GM12801 (cell line): ENCODE measurements at regions not wholly inside any gene's neighbourhood (a gene's known extent, or its start where the extent isn't known, plus 50 kb on each side); places are given as distances from the start of the nearest gene placed in this dataset.

Experiments
- TF ChIP-seq, protein P1 (sequence below): IDR thresholded peaks from one replicate; pipeline ENCODE4 v1.5.1; 2011; ENCODE audit warnings: control low read depth; ENCODE audit not compliant: insufficient read length; ENCODE audit errors: extremely low read depth

DNA sequence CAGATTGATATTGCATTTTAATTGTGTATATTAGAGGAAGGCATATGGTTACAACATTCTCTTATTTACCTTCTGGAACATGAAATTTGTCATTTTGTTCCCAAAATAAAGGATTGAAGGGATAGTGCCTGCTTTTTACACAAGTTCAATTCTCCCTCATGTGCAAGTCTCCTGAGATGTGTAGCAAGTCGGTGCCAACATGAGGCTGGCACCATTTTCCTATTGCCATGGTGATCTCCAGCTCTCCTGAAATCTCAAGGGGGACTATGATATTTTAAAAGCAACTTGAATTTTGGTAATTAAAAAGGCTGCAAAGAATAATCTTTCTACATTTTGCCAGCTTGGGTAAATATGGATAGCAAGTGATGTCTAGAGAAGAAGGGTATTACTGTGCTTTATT is 693.3 kb upstream of the WWC1 start:
- TF ChIP-seq, protein P1, sequence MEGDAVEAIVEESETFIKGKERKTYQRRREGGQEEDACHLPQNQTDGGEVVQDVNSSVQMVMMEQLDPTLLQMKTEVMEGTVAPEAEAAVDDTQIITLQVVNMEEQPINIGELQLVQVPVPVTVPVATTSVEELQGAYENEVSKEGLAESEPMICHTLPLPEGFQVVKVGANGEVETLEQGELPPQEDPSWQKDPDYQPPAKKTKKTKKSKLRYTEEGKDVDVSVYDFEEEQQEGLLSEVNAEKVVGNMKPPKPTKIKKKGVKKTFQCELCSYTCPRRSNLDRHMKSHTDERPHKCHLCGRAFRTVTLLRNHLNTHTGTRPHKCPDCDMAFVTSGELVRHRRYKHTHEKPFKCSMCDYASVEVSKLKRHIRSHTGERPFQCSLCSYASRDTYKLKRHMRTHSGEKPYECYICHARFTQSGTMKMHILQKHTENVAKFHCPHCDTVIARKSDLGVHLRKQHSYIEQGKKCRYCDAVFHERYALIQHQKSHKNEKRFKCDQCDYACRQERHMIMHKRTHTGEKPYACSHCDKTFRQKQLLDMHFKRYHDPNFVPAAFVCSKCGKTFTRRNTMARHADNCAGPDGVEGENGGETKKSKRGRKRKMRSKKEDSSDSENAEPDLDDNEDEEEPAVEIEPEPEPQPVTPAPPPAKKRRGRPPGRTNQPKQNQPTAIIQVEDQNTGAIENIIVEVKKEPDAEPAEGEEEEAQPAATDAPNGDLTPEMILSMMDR: no peak

DNA sequence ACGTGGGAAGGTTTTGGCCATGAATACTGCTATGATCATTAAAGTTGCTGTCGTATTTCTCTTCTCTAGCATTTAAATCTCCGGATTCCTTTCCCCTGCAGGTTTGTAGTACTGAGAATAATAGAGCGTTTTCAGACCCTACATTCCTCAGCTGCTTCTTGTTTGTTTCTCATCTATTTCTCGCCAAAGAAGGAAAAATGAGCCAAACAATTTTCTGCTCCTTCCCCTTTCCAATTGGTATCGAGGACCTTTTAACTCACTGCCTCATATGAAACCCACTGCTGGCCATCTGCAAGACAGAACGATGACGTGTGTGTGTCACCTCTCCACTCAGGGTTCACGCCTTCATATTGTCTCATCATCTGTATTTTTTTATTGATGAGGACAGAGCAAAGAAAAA is 689.4 kb upstream of the WWC1 start:
- TF ChIP-seq, protein P1: no peak

DNA sequence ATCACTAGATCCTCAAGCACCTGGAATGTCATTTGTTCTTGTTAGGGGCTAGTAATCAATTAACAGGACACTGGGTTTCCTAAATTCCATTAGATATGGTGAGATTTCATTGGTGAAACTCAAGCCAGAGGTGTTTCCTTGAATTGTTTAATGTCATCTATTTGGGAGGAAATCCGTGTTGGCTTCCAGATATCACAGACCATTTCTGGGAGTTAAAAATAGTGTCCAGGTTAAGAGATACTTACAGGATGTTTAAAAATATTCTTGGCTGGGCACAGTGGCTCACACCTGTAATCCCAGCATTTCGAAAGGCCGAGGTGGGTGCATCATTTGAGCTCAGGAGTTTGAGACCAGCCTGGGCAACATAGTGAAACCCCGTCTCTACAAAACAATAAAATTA is 688.3 kb upstream of the WWC1 start:
- TF ChIP-seq, protein P1: no peak

DNA sequence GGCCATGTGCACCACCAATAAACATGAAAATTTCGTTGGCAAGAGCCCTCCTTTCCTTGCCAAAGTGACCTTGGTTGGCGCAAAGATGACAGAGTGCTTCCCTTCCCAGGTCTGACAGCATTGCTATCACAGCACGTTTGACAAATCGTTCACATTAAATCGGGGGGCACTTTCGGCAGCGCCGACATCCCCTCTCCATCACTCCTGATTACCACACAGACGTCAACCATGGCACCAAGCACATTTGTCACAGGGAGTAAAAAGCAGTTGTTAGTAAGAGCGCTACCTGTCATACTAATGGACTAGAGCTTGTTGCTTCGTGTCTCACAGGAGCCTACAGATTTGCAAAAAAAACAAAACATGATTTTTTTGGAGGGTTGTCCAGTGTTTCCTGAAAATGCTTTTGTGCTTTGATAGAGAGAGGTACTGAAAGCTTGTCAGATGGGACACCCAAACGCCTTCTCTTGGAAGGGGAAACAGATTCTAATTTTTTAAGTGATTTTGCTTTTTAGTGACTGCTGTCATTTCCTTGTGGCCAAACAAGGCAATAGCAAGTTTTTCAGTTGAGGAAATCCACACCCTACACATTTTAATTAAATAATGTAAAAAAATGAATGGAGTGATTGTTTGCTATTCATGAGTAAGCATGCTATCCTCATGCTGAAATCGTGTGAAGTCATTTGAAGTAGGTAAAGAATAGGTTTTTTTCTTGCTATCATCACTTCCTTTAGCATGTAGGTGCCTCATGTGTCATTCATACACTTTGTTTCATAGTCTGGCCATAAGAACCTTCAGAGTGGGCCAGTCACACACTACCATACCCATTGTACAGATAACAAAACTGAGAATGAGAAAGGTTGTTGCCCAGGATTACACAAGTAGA is 682.8 kb upstream of the WWC1 start:
- TF ChIP-seq, protein P1: no peak

DNA sequence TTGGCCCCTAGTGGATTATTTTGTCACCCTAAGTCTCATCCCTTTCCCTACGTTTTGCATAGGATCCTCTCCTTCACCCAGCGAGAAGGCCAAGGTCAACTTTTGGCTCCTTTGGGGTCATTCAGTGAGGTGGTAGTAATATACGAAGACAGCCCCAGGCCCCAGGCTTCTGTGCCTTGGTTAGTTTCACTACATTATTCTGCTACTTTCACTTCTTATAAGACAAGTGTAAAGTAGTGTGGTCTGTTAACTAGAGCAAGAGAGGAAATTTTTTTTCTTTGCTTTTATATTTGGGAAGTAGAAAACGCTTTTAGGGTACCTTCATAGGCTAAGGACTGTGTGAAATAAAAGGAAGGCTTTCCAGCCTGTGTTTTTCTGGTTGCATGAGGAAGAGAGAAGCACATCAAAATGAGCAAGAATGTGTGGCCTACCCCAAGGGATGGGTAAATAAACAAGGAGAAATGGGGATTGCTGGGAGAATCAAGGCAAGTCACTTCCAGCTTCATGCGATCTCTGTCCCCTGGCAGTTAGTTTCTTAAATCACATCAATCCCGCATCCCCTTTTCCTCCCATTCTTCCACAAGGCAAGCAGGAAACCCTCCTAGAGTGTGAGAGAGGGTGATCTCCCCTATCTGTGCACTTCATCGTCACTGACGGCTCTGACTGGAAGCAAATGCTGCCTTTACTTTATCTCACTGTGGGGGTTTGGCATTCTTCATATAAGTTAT is 677.0 kb upstream of the WWC1 start:
- TF ChIP-seq, protein P1: no peak

DNA sequence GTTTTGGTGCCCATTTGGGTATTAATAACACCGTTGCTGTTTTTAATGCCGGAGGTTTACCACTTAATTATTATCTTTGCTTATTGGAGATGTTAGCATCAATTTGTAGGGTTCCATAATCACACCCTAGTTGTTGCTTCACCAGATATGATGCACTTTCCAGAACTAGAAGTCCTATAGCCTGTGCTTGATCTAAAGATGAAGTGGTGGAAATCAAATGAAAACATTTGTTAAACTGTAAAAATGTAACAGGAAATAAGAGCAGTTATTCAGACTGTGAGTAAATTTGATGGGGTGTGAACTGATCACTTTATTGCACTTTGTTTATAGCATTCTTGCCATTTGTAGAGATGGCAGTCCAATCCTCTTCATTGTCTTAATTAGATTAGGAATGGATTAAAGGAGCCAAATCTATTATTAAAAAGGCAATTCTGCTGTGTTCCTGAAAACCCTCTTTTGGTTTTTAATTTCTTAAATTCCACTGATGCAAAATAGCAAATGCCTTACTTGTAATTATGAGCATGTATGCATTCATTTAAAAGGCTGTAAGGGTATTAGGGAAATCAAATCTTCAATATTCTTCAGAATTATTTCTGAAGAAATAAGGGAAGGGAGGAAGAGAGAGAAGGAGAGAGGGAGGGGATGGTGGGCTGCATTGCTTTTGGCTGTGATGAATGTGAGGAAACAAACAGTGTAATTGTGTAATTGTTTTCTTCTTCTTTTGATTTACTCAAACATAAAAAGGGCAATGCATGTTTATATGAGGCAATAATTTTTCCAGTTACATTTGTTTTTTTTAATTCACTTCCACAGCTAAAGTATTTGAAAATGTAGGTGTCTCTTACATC is 675.2 kb upstream of the WWC1 start:
- TF ChIP-seq, protein P1: no peak

DNA sequence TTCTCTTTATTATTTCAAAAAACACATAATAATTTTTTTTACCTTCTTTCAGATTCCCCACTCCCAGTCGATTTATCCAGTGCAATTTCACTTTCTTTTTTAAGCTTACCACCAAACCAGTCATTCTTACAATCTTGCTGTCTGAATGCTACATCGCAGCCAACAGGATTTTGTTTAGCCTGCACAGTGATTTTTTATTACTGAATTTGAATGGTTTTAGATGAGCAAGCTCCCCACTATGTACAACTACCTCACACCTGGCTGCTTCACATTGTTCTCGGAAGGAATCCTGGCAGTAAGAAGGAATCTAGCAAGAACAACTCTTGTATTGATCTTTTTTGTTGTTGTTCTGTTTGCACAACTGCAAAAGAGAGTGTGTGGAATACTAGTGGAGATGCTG is 668.1 kb upstream of the WWC1 start:
- TF ChIP-seq, protein P1: no peak
